WTC11 (cell line): ENCODE measurements at regions not wholly inside any gene's neighbourhood (a gene's known extent, or its start where the extent isn't known, plus 50 kb on each side); places are given as distances from the start of the nearest gene placed in this dataset.

ENCODE experiments used
- ATAC-seq: fragments of 200-7000 bp; cut with Tn5 transposase; 2 replicates; pipeline ENCODE4 v1.10.0; 2021; ENCODE audit warnings: mild to moderate bottlenecking, moderate library complexity
- CTCF ChIA-PET: fragments of 300-600 bp; sonication (Branson Sonifier 250); formaldehyde crosslinking; loops from one replicate; lab custom pipeline; 2021; ENCODE audit warnings: antibody characterized with exemption; lab: Charles Lee
- POLR2A ChIA-PET: fragments of 350-600 bp; sonication (Branson Sonifier 250); formaldehyde crosslinking; loops from one replicate; lab custom pipeline; 2021; ENCODE audit warnings: antibody characterized with exemption; lab: Charles Lee
- DNase-seq: peaks from one replicate; pipeline ENCODE4 v3.0.0; 2021; ENCODE audit warnings: low spot score
- H3K27ac Mint-ChIP-seq: 2 replicates; pipeline ENCODE4 v1.8.0; 2021; ENCODE audit warnings: mixed read lengths
- H3K27me3 Mint-ChIP-seq: 2 replicates; pipeline ENCODE4 v1.8.0; 2021; ENCODE audit warnings: low read depth, mild to moderate bottlenecking, moderate library complexity, mixed read lengths
- H3K36me3 Mint-ChIP-seq: 2 replicates; pipeline ENCODE4 v1.8.0; 2021; ENCODE audit warnings: mixed read lengths
- H3K4me1 Mint-ChIP-seq: 2 replicates; pipeline ENCODE4 v1.8.0; 2022; ENCODE audit warnings: mixed read lengths
- H3K4me3 Mint-ChIP-seq: 2 replicates; pipeline ENCODE4 v1.8.0; 2021; ENCODE audit warnings: mild to moderate bottlenecking, moderate library complexity, mixed read lengths
- H3K9me3 Mint-ChIP-seq: 2 replicates; pipeline ENCODE4 v1.8.0; 2021; ENCODE audit warnings: mixed read lengths
- CDX4 ChIP-seq: fragments of 250-450 bp; sonication (Bioruptor Pico); IDR thresholded peaks from 2 replicates; pipeline ENCODE4 v1.9.0; 2021; ENCODE audit warnings: moderate library complexity, mild to moderate bottlenecking, inconsistent platforms, borderline replicate concordance
- E2F1 ChIP-seq: sonication (generic); formaldehyde crosslinking; IDR thresholded peaks from 2 replicates; pipeline ENCODE4 v1.8.0; 2022; ENCODE audit warnings: mild to moderate bottlenecking, missing genetic modification reagents
- ELF4 ChIP-seq: sonication (generic); formaldehyde crosslinking; IDR thresholded peaks from 2 replicates; pipeline ENCODE4 v1.8.1; 2022; ENCODE audit warnings: low read depth, mild to moderate bottlenecking, moderate library complexity, missing genetic modification reagents
- IRF1 ChIP-seq: sonication (generic); formaldehyde crosslinking; IDR thresholded peaks from 2 replicates; pipeline ENCODE4 v1.8.0; 2023; ENCODE audit warnings: missing genetic modification reagents
- IRF2 ChIP-seq: sonication (generic); formaldehyde crosslinking; IDR thresholded peaks from 2 replicates; pipeline ENCODE4 v1.8.0; 2022; ENCODE audit warnings: low read depth, missing genetic modification reagents, borderline replicate concordance
- JUN ChIP-seq: sonication (generic); formaldehyde crosslinking; IDR thresholded peaks from 2 replicates; pipeline ENCODE4 v1.8.0; 2023; ENCODE audit warnings: mild to moderate bottlenecking, missing genetic modification reagents
- MLX ChIP-seq: sonication (generic); formaldehyde crosslinking; IDR thresholded peaks from 2 replicates; pipeline ENCODE4 v1.8.1; 2023; ENCODE audit warnings: mild to moderate bottlenecking, missing genetic modification reagents, moderate library complexity
- OVOL2 ChIP-seq: fragments of 250-450 bp; sonication (Bioruptor Pico); IDR thresholded peaks from 2 replicates; pipeline ENCODE4 v1.9.0; 2021; ENCODE audit warnings: mild to moderate bottlenecking, borderline replicate concordance
- RORB ChIP-seq: fragments of 250-450 bp; sonication (Bioruptor Pico); IDR thresholded peaks from 2 replicates; pipeline ENCODE4 v1.9.0; 2021; ENCODE audit warnings: mild to moderate bottlenecking
- TEAD1 ChIP-seq: sonication (generic); formaldehyde crosslinking; IDR thresholded peaks from 2 replicates; pipeline ENCODE4 v1.8.0; 2022; ENCODE audit warnings: mild to moderate bottlenecking, missing genetic modification reagents
- ZBTB43 ChIP-seq: sonication (generic); formaldehyde crosslinking; IDR thresholded peaks from 2 replicates; pipeline ENCODE4 v1.8.1; 2023; ENCODE audit warnings: mild to moderate bottlenecking, missing genetic modification reagents
- ZMAT4 ChIP-seq: fragments of 250-450 bp; sonication (Bioruptor Pico); IDR thresholded peaks from 2 replicates; pipeline ENCODE4 v1.9.0; 2021; ENCODE audit warnings: mild to moderate bottlenecking
- ZNF281 ChIP-seq: sonication (generic); formaldehyde crosslinking; IDR thresholded peaks from 2 replicates; pipeline ENCODE4 v1.8.0; 2023; ENCODE audit warnings: mild to moderate bottlenecking, missing genetic modification reagents
- ZNF532 ChIP-seq: fragments of 250-450 bp; sonication (Bioruptor Pico); IDR thresholded peaks from 2 replicates; pipeline ENCODE4 v1.9.0; 2021; ENCODE audit warnings: mild to moderate bottlenecking, borderline replicate concordance

- CTCF ChIA-PET = interaction anchor here (1.2 kb wide), 1 partner anchor 355 kb away, joined by 3 read pairs; no protein-coding TSS in a partner anchor
- ATAC-seq (no peak), DNase-seq (no peak)
- H3K27me3 Mint-ChIP-seq = no peaks in the 10 kb centered on the region; the same call in 1 of the 2 replicates
- H3K27ac Mint-ChIP-seq = no peak overlapping the region
- TF ChIP-seq IRF1 = no peak
- no peak for TF ChIP-seq ZNF281 (CRISPR knock-in tag)
- no peak for TF ChIP-seq ELF4
- TF ChIP-seq IRF2 (CRISPR knock-in tag) = no peak
- no peak for TF ChIP-seq E2F1
- TF ChIP-seq TEAD1 (CRISPR knock-in tag) = no peak
- peaks cover 1% of the 10 kb centered on the region for H3K4me1 Mint-ChIP-seq
- POLR2A ChIA-PET = no interaction called here
- peaks cover 10% of the 10 kb centered on the region for H3K36me3 Mint-ChIP-seq
- H3K9me3 Mint-ChIP-seq = peaks cover 20% of the 10 kb centered on the region; the same call in 1 of the 2 replicates
- no peak overlapping the region for H3K4me3 Mint-ChIP-seq
These were observed 233.3 kb upstream of the PTPRZ1 start for GRCh38 chr7:121639705-121640104.

GRCh38 chr7:121638286-121638685, 234.7 kb upstream of the PTPRZ1 start:
- TF ChIP-seq ZBTB43 (no peak), OVOL2 (CRISPR knock-in tag) (no peak), JUN (CRISPR knock-in tag) (no peak), ZMAT4 (CRISPR knock-in tag) (no peak), CDX4 (CRISPR knock-in tag) (no peak), MLX (CRISPR knock-in tag) (no peak), RORB (CRISPR knock-in tag) (no peak), ZNF532 (CRISPR knock-in tag) (no peak)
- POLR2A ChIA-PET = no interaction called here

More at GRCh38 chr7:121638286-121638685, 234.7 kb upstream of the PTPRZ1 start:
- no peaks in the 10 kb centered on the region; the same call in 1 of the 2 replicates for H3K27me3 Mint-ChIP-seq
- H3K4me3 Mint-ChIP-seq = no peak overlapping the region
- H3K4me1 Mint-ChIP-seq = peaks cover 15% of the 10 kb centered on the region
- DNase-seq (no peak), ATAC-seq (no peak)
- no peak overlapping the region for H3K27ac Mint-ChIP-seq
- H3K36me3 Mint-ChIP-seq = peaks cover 10% of the 10 kb centered on the region
- peaks cover 20% of the 10 kb centered on the region; the same call in 1 of the 2 replicates for H3K9me3 Mint-ChIP-seq
- CTCF ChIA-PET = no interaction called here
